Ovary (tissue), 7 donors: ENCODE measurements at regions not wholly inside any gene's neighbourhood (a gene's known extent, or its start where the extent isn't known, plus 50 kb on each side); places are given as distances from the start of the nearest gene placed in this dataset.
"Not testable (repeated sequence)": the region's sequence is repeated elsewhere in the genome, so short reads cannot be mapped to it uniquely, and the experiment has no call there.

Experiments
- DNase-seq, 5 donors: peaks; one replicate each; pipeline ENCODE4 v3.0.0-alpha.2; 2019 to 2020
- H3K27ac ChIP-seq, 2 donors: fragments of 200-600 bp; one replicate each; pipeline versions ENCODE4 v1.5.1 to v1.8.0; 2019 to 2022
- H3K27me3 ChIP-seq: fragments of 200-600 bp; one replicate; pipeline ENCODE4 v1.8.0; 2022
- H3K36me3 ChIP-seq: fragments of 200-600 bp; sonication (generic); one replicate; pipeline ENCODE4 v1.5.1; 2019
- H3K4me1 ChIP-seq: one replicate; pipeline ENCODE4 v1.8.1; 2013; ENCODE audit warnings: mild to moderate bottlenecking, moderate library complexity; ENCODE audit not compliant: insufficient read depth
- H3K4me3 ChIP-seq: fragments of 200-600 bp; sonication (generic); one replicate; pipeline ENCODE4 v1.5.1; 2017
- H3K9me3 ChIP-seq, 2 donors: fragments of 200-600 bp in 1 of 2; sonication (generic) in 1 of 2; one replicate each; pipeline versions ENCODE4 v1.5.1 to v1.8.1; 2013 to 2019; ENCODE audit warnings: mild to moderate bottlenecking in 1 of 2, moderate library complexity in 1 of 2
- CTCF ChIP-seq, 3 donors: fragments of 450-650 bp in 2 of 3; fragments of 200-600 bp in 1 of 3; IDR thresholded peaks; one replicate each; pipeline versions ENCODE4 v1.5.1 to v1.8.0; 2016 to 2022; ENCODE audit warnings: antibody characterized with exemption in 3 of 3, mild to moderate bottlenecking in 1 of 3
- EP300 ChIP-seq: sonication (generic); formaldehyde crosslinking; IDR thresholded peaks from one replicate; pipeline ENCODE4 v1.6.1; 2017; ENCODE audit warnings: antibody characterized with exemption
- POLR2A ChIP-seq: fragments of 450-650 bp; IDR thresholded peaks from one replicate; pipeline ENCODE4 v1.6.1; 2017; ENCODE audit warnings: antibody characterized with exemption, mild to moderate bottlenecking, moderate library complexity
- WGBS, 3 donors: extraction: QIAGEN DNeasy Blood & Tissue Kit in 1 of 3; methylation state at CpG; one replicate each; pipeline versions ENCODE4 v1.1.5 to v1.1.7; 2013 to 2017; 5-methylcytosine and 5-hydroxymethylcytosine counted together
- intact Hi-C, 4 donors: fragments of 100-400 bp; cut with DNase I; formaldehyde crosslinking; loops; one replicate each; pipeline versions ENCODE4 v1.11.0 to v1.15.1; 2022 to 2023
- donor health status: DM: no; HTN: no; CAD: no; lungs with moderate emphysema.
- donor health status: DM: no; HTN: no; CAD: no.
- donor health status: Bipolar disorder and iron deficiency.
- donor health status: DM: no; HTN: no; CAD: no.
- donor health status: DM: yes; HTN: yes; CAD: no.

DNA sequence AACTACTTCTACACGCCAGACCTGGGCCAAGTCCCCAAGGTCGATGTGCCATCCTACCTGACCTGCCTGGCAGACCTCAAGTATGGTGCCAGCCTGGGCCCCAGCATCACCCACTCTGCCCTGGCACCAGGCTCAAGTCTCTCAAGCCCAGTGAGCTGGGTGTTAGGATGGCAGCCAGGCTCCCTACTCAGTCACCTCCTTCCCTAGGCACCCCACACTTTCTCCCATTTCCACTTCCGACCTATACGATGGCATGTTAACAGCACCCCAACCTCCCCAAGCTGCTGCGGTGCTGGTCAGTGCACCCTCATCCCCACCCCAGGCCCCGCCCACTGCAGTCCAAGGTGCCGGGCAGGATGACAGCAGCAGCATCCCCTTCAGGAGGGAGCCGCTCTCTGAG is 191.4 kb downstream of the KLRB1 start:
- H3K4me1 ChIP-seq, H3K27me3 ChIP-seq, intact Hi-C loops, H3K27ac ChIP-seq, DNase-seq, H3K4me3 ChIP-seq, H3K36me3 ChIP-seq, H3K9me3 ChIP-seq: not testable (repeated sequence)
- 84 to 88% (median 87%) methylated on average over 7 to 8 of the region's 8 CpGs for WGBS, 3 donors

DNA sequence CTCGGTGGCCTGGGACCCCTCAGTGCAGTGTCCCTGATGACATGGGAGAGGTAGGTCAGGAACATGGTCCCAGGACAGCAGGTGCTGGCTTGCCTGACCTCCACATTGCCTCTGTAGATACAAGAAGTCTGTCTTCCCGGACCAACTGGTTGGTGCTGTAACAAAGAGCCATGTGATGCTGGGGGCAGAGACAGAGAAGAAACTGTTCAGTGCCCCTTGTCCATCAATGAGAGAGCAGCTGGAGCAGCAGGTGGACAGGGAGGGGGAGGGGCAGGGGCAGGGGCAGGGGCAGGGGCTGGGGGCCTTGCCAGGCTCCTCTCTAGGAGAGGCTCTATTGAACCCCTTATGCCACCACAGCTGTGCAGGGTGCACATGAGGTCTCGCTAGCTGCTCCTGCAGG is 191.8 kb downstream of the KLRB1 start:
- H3K4me3 ChIP-seq, intact Hi-C loops, H3K9me3 ChIP-seq, H3K4me1 ChIP-seq, H3K27me3 ChIP-seq, H3K27ac ChIP-seq, H3K36me3 ChIP-seq, DNase-seq: not testable (repeated sequence)
- WGBS, 3 donors = 94 to 100% (median 100%) methylated on average over 1 to 2 of the region's 3 CpGs

DNA sequence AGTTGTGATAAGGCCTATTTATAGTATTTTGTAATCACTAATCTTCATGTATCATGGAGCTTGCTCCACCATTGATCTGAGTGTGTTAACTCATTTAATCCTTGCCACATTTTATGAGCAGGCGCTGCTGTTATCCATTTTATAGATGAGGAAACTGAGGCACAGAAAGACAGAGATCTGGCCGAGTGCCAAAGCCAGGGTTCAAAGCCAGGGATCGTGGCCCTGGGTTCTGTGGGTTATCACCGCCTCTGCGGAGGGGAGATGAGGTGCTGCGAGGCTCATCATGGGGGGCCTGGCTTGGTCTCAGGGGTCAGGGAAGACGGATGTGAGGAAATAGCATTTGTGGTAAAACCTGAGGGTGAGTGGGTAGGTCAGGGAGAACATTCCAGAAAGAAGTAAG is 193.9 kb downstream of the KLRB1 start:
- DNase-seq, H3K4me1 ChIP-seq, H3K27ac ChIP-seq, H3K9me3 ChIP-seq, intact Hi-C loops, H3K4me3 ChIP-seq, H3K36me3 ChIP-seq, H3K27me3 ChIP-seq: not testable (repeated sequence)
- WGBS, 3 donors = 64 to 72% (median 69%) methylated on average over 7 of the region's 7 CpGs

GRCh38 chr12:9412459-9412858 is 195.3 kb downstream of the KLRB1 start:
- H3K4me1 ChIP-seq, H3K36me3 ChIP-seq, DNase-seq, H3K9me3 ChIP-seq, intact Hi-C loops, H3K4me3 ChIP-seq, H3K27me3 ChIP-seq, H3K27ac ChIP-seq: not testable (repeated sequence)
- WGBS, 3 donors = 78 to 83% (median 82%) methylated on average over 3 of the region's 3 CpGs

- H3K27me3 ChIP-seq, H3K4me1 ChIP-seq, intact Hi-C loops, H3K4me3 ChIP-seq, H3K36me3 ChIP-seq, H3K27ac ChIP-seq, H3K9me3 ChIP-seq, DNase-seq: not testable (repeated sequence)
- 47 to 56% (median 48%) methylated on average over 7 of the region's 7 CpGs for WGBS, 3 donors
These were observed 196.0 kb downstream of the KLRB1 start for GRCh38 chr12:9411616-9412268.

DNA sequence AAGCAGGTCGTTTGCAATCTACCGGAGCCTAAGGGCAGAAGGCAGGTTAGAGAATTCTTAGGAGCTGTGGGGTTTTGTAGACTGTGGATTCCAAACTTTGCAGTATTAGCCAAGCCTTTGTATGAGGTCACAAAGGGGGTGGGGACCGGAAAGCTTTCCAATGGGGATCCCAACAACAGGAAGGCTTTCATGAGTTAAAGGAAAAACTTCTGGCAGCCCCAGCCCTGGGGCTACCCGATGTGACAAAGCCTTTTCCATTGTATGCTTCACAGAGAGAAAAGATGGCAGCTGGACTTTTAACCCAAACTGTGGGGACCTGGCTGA is 199.2 kb upstream of the PZP start:
- intact Hi-C loops, H3K9me3 ChIP-seq, H3K27ac ChIP-seq, DNase-seq, H3K4me1 ChIP-seq, H3K4me3 ChIP-seq, H3K36me3 ChIP-seq, H3K27me3 ChIP-seq: not testable (repeated sequence)
- 67 to 73% (median 70%) methylated on average over 4 of the region's 4 CpGs for WGBS, 3 donors

DNA sequence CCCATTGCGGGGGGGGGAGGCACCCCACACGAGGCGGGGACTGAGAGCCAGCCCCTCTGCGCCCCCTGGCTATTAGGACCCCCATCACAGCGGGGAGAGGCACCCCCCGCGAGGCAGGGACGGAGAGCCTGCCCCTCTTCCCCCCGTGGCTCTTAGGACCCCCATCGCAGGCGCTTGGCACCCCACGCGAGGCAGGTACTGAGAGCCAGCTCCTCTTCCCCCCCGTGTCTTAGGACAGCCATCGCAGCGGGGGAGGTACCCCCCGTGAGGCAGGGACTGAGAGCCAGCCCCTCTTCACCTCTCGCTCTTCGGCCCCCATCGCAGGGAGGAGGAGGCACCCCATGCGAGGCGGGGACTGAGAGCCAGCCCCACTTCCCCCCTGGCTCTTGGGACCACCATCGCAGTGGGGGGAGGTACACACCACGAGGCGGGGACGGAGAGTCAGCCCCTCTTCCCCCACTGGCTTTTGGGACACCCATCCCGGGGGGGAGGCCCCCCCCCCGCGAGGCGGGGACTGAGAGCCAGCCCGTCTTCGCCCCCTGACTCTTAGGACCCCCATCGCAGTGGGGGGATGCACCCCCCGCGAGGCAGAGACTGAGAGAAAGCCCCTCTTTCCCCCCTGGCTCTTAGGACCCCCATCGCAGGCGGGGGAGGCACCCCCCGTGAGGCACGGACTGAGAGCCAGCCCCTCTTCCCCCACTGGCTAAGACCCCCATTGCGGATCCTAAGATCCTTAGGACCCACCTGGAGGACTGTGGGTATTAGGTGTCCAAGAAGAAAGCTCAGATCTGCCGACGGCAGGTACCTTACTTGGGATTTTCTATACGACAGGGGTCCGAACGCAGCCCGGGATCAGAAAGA is 198.6 kb upstream of the PZP start:
- DNase-seq = no peak
- no peak overlapping the region for H3K27ac ChIP-seq
- intact Hi-C loops = no loop called here
- H3K4me1 ChIP-seq = no peaks in the 10 kb centered on the region
- no peaks in the 10 kb centered on the region for H3K27me3 ChIP-seq
- TF ChIP-seq CTCF (IDR thresholded peaks at IDR 0.05) (no peak), POLR2A (no peak), EP300 (no peak)
- H3K9me3 ChIP-seq = no peaks in the 10 kb centered on the region
- peak overlapping the region; percentile 12 for H3K4me3 ChIP-seq
- WGBS, 3 donors = 80 to 88% (median 83%) methylated on average over 36 to 46 of the region's 46 CpGs
- H3K36me3 ChIP-seq = no peaks in the 10 kb centered on the region
